GM18873 (cell line): ENCODE measurements at regions not wholly inside any gene's neighbourhood (a gene's known extent, or its start where the extent isn't known, plus 50 kb on each side); places are given as distances from the start of the nearest gene placed in this dataset.
"Not testable (repeated sequence)": the region's sequence is repeated elsewhere in the genome, so short reads cannot be mapped to it uniquely, and the experiment has no call there.

Experiments
- ATAC-seq: cut with Tn5 transposase; IDR thresholded peaks from one replicate; pipeline ENCODE4 v1.9.1; 2021; ENCODE audit warnings: mild to moderate bottlenecking, moderate library complexity, moderate number of reproducible peaks; ENCODE audit not compliant: unreplicated experiment, low FRiP score

GRCh38 chr9:85163415-85163814, 493.9 kb downstream of the NTRK2 start:
- no peak for ATAC-seq

GRCh38 chr9:85162822-85163221, 493.3 kb downstream of the NTRK2 start:
- ATAC-seq, result no peak

- ATAC-seq, result not testable (repeated sequence)
These were observed 491.4 kb downstream of the NTRK2 start for GRCh38 chr9:85160944-85161343.

- no peak for ATAC-seq
These were observed 489.0 kb downstream of the NTRK2 start for GRCh38 chr9:85158512-85158911.

- ATAC-seq, result no peak
These were observed 488.2 kb downstream of the NTRK2 start for GRCh38 chr9:85157772-85158171.

GRCh38 chr9:85156652-85157051, 487.1 kb downstream of the NTRK2 start:
- ATAC-seq, result no peak

- no peak for ATAC-seq
These were observed 485.8 kb downstream of the NTRK2 start for GRCh38 chr9:85155352-85155751.

GRCh38 chr9:85151741-85152140, 482.2 kb downstream of the NTRK2 start:
- ATAC-seq, result no peak

- no peak for ATAC-seq
These were observed 481.6 kb downstream of the NTRK2 start for GRCh38 chr9:85151162-85151561.

- no peak for ATAC-seq
These were observed 477.6 kb downstream of the NTRK2 start for GRCh38 chr9:85147046-85147640.

GRCh38 chr9:85142968-85143367, 473.4 kb downstream of the NTRK2 start:
- no peak for ATAC-seq

- ATAC-seq, result no peak
These were observed 473.0 kb downstream of the NTRK2 start for GRCh38 chr9:85142496-85142911.

- ATAC-seq, result no peak
These were observed 468.2 kb downstream of the NTRK2 start for GRCh38 chr9:85137696-85138095.

- ATAC-seq, result no peak
These were observed 467.5 kb downstream of the NTRK2 start for GRCh38 chr9:85136987-85137386.

- ATAC-seq, result no peak
These were observed 467.0 kb downstream of the NTRK2 start for GRCh38 chr9:85136507-85136906.

GRCh38 chr9:85130764-85131163, 461.2 kb downstream of the NTRK2 start:
- no peak for ATAC-seq

- ATAC-seq, result no peak
These were observed 460.7 kb downstream of the NTRK2 start for GRCh38 chr9:85130260-85130659.

GRCh38 chr9:85129514-85129913, 460.0 kb downstream of the NTRK2 start:
- ATAC-seq, result no peak

- ATAC-seq, result no peak
These were observed 449.6 kb downstream of the NTRK2 start for GRCh38 chr9:85118990-85119755.

- ATAC-seq, result no peak
These were observed 448.3 kb downstream of the NTRK2 start for GRCh38 chr9:85117831-85118230.

- no peak for ATAC-seq
These were observed 445.9 kb downstream of the NTRK2 start for GRCh38 chr9:85115473-85115872.

GRCh38 chr9:85114799-85115198, 445.3 kb downstream of the NTRK2 start:
- no peak for ATAC-seq
